CD14-positive monocyte (primary cell): ENCODE measurements at regions not wholly inside any gene's neighbourhood (a gene's known extent, or its start where the extent isn't known, plus 50 kb on each side); places are given as distances from the start of the nearest gene placed in this dataset.

Experiments used
- DNase-seq, 3 donors: peaks; one replicate each; pipeline ENCODE4 v3.0.0-alpha.2; 2011 to 2022
- H2AFZ ChIP-seq: 2 replicates; pipeline ENCODE4 v1.6.0; 2012; ENCODE audit warnings: mild to moderate bottlenecking, low read depth, low read length, inconsistent platforms; ENCODE audit not compliant: insufficient read depth, poor library complexity, severe bottlenecking
- H3K27ac ChIP-seq, 2 donors: 1 replicate in 1 of 2; 2 replicates in 1 of 2; pipeline ENCODE4 v1.5.1; 2012 to 2013; ENCODE audit warnings: low read length in 2 of 2, control low read depth in 1 of 2, inconsistent platforms in 1 of 2, low read depth in 1 of 2, mild to moderate bottlenecking in 1 of 2
- H3K27me3 ChIP-seq, 2 donors: one replicate each; pipeline versions ENCODE4 v1.6.0 to v1.6.1; 2011 to 2013; ENCODE audit warnings: low read length in 2 of 2; ENCODE audit not compliant: control insufficient read depth in 2 of 2, insufficient read depth in 2 of 2
- H3K36me3 ChIP-seq, 2 donors: replicated peaks in 1 of 2; 1 replicate in 1 of 2; 2 replicates in 1 of 2; pipeline versions ENCODE4 v1.5.1 to v1.6.1; 2012 to 2013; ENCODE audit warnings: low read length in 2 of 2, control low read depth in 1 of 2, inconsistent platforms in 1 of 2, mild to moderate bottlenecking in 1 of 2; ENCODE audit not compliant: insufficient read depth in 2 of 2, control insufficient read depth in 1 of 2
- H3K4me1 ChIP-seq, 2 donors: 1 replicate in 1 of 2; 2 replicates in 1 of 2; pipeline versions ENCODE4 v1.5.1 to v1.6.1; 2012 to 2013; ENCODE audit warnings: low read length in 2 of 2, control low read depth in 1 of 2, inconsistent platforms in 1 of 2, mild to moderate bottlenecking in 1 of 2, moderate library complexity in 1 of 2; ENCODE audit not compliant: insufficient read depth in 2 of 2, control insufficient read depth in 1 of 2
- H3K4me2 ChIP-seq: replicated peaks from 2 replicates; pipeline ENCODE3; 2012; ENCODE audit warnings: low read length, moderate library complexity, mild to moderate bottlenecking; ENCODE audit not compliant: poor library complexity, severe bottlenecking; ENCODE audit errors: extremely low read depth
- H3K4me3 ChIP-seq, 3 experiments: fragments of 200-600 bp in 1 of 3; sonication (generic) in 1 of 3; replicated peaks in 1 of 3; 1 replicate in 2 of 3; 2 replicates in 1 of 3; pipeline ENCODE4 v1.5.1; 2011 to 2013; ENCODE audit warnings: low read length in 3 of 3, mild to moderate bottlenecking in 3 of 3, control low read depth in 2 of 3, low read depth in 2 of 3, inconsistent platforms in 1 of 3, moderate library complexity in 1 of 3
- H3K79me2 ChIP-seq: 2 replicates; pipeline ENCODE4 v1.6.0; 2012; ENCODE audit warnings: mild to moderate bottlenecking, control low read depth, inconsistent platforms, low read length, moderate library complexity; ENCODE audit not compliant: insufficient read depth
- H3K9ac ChIP-seq: 2 replicates; pipeline ENCODE4 v1.6.0; 2017; ENCODE audit warnings: low read length, mild to moderate bottlenecking; ENCODE audit not compliant: insufficient read depth, poor library complexity, severe bottlenecking
- H3K9me3 ChIP-seq, 2 donors: replicated peaks in 1 of 2; 1 replicate in 1 of 2; 2 replicates in 1 of 2; pipeline versions ENCODE4 v1.5.1 to v1.6.1; 2012 to 2013; ENCODE audit warnings: low read length in 2 of 2, control low read depth in 1 of 2; ENCODE audit not compliant: control insufficient read depth in 1 of 2, insufficient read depth in 1 of 2
- H4K20me1 ChIP-seq: 2 replicates; pipeline ENCODE4 v1.6.0; 2012; ENCODE audit warnings: mild to moderate bottlenecking, low read length, control low read depth, moderate library complexity; ENCODE audit not compliant: insufficient read depth
- H3K27ac Mint-ChIP-seq, 7 donors: one replicate each; pipeline ENCODE4 v1.8.0; 2020; ENCODE audit warnings: mild to moderate bottlenecking in 7 of 7, mixed read lengths in 7 of 7, moderate library complexity in 6 of 7, inconsistent platforms in 2 of 7
- H3K27me3 Mint-ChIP-seq, 3 donors: one replicate each; pipeline ENCODE4 v1.8.0; 2021 to 2022; ENCODE audit warnings: low read depth in 3 of 3, mild to moderate bottlenecking in 3 of 3, mixed read lengths in 3 of 3, moderate library complexity in 3 of 3, inconsistent platforms in 1 of 3
- H3K36me3 Mint-ChIP-seq, 2 donors: one replicate each; pipeline ENCODE4 v1.8.0; 2020; ENCODE audit warnings: mixed read lengths in 2 of 2, inconsistent platforms in 1 of 2, mild to moderate bottlenecking in 1 of 2
- H3K4me1 Mint-ChIP-seq: one replicate; pipeline ENCODE4 v1.8.0; 2020; ENCODE audit warnings: mild to moderate bottlenecking, mixed read lengths
- H3K4me3 Mint-ChIP-seq, 2 donors: one replicate each; pipeline ENCODE4 v1.8.0; 2020; ENCODE audit warnings: mild to moderate bottlenecking in 2 of 2, mixed read lengths in 2 of 2, moderate library complexity in 1 of 2
- H3K9me3 Mint-ChIP-seq, 7 donors: one replicate each; pipeline ENCODE4 v1.8.0; 2020 to 2022; ENCODE audit warnings: mixed read lengths in 7 of 7, mild to moderate bottlenecking in 6 of 7, moderate library complexity in 6 of 7, inconsistent platforms in 2 of 7
- WGBS: methylation state at CpG from one replicate; pipeline ENCODE4 v1.1.5; 2013; ENCODE audit warnings: missing lambda C conversion rate; ENCODE audit not compliant: insufficient coverage; 5-methylcytosine and 5-hydroxymethylcytosine counted together
- intact Hi-C, 2 donors: fragments of 100-400 bp; cut with micrococcal nuclease; formaldehyde crosslinking; loops; one replicate each; pipeline versions ENCODE4 v1.15.0 to v1.15.1; 2023
- TF ChIP-seq, protein P1 (sequence below): fragments of 200-600 bp; IDR thresholded peaks from one replicate; pipeline ENCODE4 v1.8.0; 2022; ENCODE audit warnings: antibody characterized with exemption, mild to moderate bottlenecking

DNA sequence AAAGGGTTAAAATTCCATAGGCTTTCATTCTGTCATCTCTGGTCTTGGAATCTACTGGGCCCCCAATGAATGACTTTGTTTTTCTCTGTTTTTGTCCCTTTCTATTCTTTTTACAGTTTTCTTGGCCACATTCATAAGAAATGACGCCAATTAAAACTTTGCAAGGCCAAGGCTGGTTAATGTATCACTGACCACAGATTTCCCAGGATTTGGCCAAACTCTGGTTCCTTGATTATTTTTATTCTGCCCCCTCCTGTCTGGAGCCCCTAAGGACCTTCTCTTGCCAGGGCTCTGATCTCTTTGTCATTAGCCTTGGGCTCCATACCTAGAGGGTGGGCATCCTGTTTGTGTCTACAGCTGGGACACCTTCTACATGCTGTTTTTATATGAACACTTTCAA lies 388.9 kb upstream of the PAPPA start:
- H3K27ac Mint-ChIP-seq, result no peak overlapping the region
- Histone ChIP-seq H3K4me1 (no peaks in the 10 kb centered on the region), H3K4me3 (no peak overlapping the region), H3K27ac (no peak overlapping the region), H4K20me1 (no peaks in the 10 kb centered on the region), H2AFZ (no peak overlapping the region), H3K4me2 (no peak overlapping the region), H3K79me2 (no peaks in the 10 kb centered on the region), H3K9me3 (no peaks in the 10 kb centered on the region), H3K27me3 (no peaks in the 10 kb centered on the region), H3K36me3 (no peaks in the 10 kb centered on the region), H3K9ac (no peak overlapping the region)
- no peaks in the 10 kb centered on the region for H3K4me1 Mint-ChIP-seq
- peaks cover 0 to 2% (median 0%) of the 10 kb centered on the region in 3 donors for H3K27me3 Mint-ChIP-seq
- H3K9me3 Mint-ChIP-seq, result peaks cover 0 to 2% (median 0%) of the 10 kb centered on the region in 7 donors
- no peaks in the 10 kb centered on the region for H3K36me3 Mint-ChIP-seq
- H3K4me3 Mint-ChIP-seq, result no peak overlapping the region
- WGBS, result no CpG with 5 or more reads among the region's 1 CpG
- intact Hi-C loops, result no loop called here
- DNase-seq, result no peak
- TF ChIP-seq, protein P1, sequence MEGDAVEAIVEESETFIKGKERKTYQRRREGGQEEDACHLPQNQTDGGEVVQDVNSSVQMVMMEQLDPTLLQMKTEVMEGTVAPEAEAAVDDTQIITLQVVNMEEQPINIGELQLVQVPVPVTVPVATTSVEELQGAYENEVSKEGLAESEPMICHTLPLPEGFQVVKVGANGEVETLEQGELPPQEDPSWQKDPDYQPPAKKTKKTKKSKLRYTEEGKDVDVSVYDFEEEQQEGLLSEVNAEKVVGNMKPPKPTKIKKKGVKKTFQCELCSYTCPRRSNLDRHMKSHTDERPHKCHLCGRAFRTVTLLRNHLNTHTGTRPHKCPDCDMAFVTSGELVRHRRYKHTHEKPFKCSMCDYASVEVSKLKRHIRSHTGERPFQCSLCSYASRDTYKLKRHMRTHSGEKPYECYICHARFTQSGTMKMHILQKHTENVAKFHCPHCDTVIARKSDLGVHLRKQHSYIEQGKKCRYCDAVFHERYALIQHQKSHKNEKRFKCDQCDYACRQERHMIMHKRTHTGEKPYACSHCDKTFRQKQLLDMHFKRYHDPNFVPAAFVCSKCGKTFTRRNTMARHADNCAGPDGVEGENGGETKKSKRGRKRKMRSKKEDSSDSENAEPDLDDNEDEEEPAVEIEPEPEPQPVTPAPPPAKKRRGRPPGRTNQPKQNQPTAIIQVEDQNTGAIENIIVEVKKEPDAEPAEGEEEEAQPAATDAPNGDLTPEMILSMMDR, result no peak

DNA sequence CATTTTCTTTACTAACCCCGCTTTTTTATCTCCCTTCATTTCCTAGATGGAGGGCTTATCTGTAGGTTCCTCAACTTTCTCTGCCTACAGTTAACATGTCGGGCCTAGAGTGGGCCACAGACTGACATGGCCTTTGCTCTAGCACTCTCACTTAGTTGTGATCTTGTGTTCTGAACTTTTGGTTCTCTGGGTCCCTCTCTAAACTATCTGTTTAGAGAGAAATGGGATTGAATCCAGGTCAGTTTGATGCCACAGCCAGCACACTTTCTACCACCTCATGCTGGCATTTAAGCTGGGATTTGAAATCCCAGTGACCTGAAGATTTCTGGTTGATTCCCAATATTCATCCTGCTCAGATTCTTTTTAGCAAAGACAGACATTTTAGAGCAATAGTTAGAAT lies 388.5 kb upstream of the PAPPA start:
- WGBS, result no CpG with 5 or more reads among the region's 2 CpGs
- TF ChIP-seq, protein P1, result no peak
- H3K9me3 ChIP-seq, result no peaks in the 10 kb centered on the region
- H3K4me3 ChIP-seq, result no peak overlapping the region
- H3K9ac ChIP-seq, result no peak overlapping the region
- no peaks in the 10 kb centered on the region for H3K27me3 ChIP-seq
- H3K36me3 Mint-ChIP-seq, result no peaks in the 10 kb centered on the region
- intact Hi-C loops, result no loop called here
- H3K27me3 Mint-ChIP-seq, result peaks cover 0 to 2% (median 0%) of the 10 kb centered on the region in 3 donors
- no peak overlapping the region for H3K27ac Mint-ChIP-seq
- H3K9me3 Mint-ChIP-seq, result peaks cover 0 to 2% (median 1%) of the 10 kb centered on the region in 7 donors
- no peaks in the 10 kb centered on the region for H3K79me2 ChIP-seq
- H3K27ac ChIP-seq, result no peak overlapping the region
- no peaks in the 10 kb centered on the region for H3K4me1 ChIP-seq
- H3K4me1 Mint-ChIP-seq, result no peaks in the 10 kb centered on the region
- H4K20me1 ChIP-seq, result no peaks in the 10 kb centered on the region
- no peak for DNase-seq
- H3K4me3 Mint-ChIP-seq, result no peak overlapping the region
- H3K36me3 ChIP-seq, result no peaks in the 10 kb centered on the region
- no peak overlapping the region for H3K4me2 ChIP-seq
- H2AFZ ChIP-seq, result no peak overlapping the region
